HG03439 (cell line): ENCODE measurements at regions not wholly inside any gene's neighbourhood (a gene's known extent, or its start where the extent isn't known, plus 50 kb on each side); places are given as distances from the start of the nearest gene placed in this dataset.
"Not testable (repeated sequence)": the region's sequence is repeated elsewhere in the genome, so short reads cannot be mapped to it uniquely, and the experiment has no call there.

Source experiments
- ATAC-seq: cut with Tn5 transposase; IDR thresholded peaks from one replicate; pipeline ENCODE4 v1.9.1; 2021; ENCODE audit warnings: mild to moderate bottlenecking, moderate library complexity; ENCODE audit not compliant: unreplicated experiment

DNA sequence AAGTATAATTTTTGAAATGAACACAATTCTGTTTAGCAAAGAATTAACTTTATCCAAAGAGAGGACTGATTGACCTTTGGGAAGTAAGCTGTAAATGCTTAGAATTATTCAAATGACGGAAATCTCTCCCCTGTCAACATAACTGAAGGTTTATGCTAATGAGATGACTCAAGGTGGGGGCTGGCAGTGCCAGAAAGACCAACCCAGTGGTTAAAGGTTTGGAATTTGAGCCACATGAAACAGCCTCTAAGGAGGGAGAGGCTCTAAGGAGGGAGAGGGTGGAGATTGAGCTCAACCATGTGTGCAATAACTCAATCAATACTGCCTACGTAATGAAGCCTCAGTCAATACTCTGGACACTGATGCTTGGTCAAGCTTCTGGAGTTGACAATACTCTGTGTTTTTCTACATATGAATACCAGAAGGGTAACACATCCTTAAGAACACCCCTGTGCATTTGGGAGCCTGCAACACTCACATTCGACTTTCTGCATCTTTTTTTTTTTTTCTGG lies 123.4 kb upstream of the TENT5A start:
- ATAC-seq = no peak

- ATAC-seq = not testable (repeated sequence)
These were observed 117.4 kb upstream of the TENT5A start for GRCh38 chr6:81869749-81870508.

GRCh38 chr6:81865712-81866111 lies 113.2 kb upstream of the TENT5A start:
- ATAC-seq = no peak

DNA sequence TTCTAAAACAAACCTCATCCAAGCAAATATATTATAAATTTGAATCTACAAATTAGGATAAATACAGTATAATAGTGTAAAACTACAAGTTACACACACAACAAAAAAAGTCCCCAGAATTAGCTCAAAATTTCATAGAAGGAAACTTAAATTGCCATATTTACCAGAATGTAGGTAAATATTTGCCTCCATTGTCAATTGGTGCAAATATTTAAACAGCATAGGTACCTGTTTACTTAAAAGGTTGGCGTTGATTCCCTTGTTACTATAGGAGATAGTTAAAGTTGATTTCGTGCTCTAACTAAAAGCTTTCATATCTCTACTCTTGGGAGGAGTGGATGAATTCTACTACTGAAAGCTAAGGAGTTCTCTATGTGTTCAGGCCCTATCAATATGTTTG lies 111.6 kb upstream of the TENT5A start:
- ATAC-seq = no peak

DNA sequence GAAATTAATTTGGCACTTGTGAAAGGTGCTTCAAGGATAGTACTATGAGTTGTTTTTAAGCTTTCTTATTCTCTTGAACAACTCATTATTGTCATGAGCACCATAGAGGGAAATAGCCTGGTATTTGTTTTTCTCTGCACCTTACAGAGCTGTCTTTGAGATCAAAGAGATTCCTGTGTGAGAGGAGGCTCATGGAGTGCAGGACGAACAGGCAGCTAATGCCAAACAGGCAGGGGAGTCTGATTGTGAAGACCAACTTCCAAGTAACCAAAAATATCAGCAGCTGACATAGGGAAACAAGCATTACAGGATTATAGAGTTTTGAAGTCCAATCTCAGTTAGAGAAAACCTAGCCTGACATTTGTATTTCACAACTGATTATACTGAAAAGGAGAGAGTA lies 110.6 kb upstream of the TENT5A start:
- no peak for ATAC-seq

- no peak for ATAC-seq
These were observed 108.8 kb upstream of the TENT5A start for GRCh38 chr6:81861281-81861680.

- ATAC-seq = no peak
These were observed 107.4 kb upstream of the TENT5A start for GRCh38 chr6:81859884-81860283.

GRCh38 chr6:81857812-81858211 lies 105.3 kb upstream of the TENT5A start:
- ATAC-seq = no peak

DNA sequence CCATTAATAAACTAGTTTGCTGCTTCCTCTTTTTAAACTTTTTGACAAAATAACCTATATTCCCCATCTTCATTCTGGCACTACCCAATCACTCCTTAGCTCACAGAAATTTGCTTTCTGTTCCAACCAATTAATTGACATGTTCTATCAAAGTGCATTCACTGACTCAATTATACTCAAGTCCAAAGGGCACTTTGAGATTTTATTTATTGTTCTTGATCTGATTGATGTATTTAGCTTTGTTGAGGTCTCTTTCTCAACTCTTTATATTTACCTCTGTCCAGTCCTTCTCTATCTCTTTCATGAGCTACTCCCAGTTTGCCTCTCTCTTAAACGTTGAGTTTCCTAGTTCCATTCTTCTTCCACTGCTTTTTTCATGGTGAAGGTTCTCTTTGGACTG lies 104.4 kb upstream of the TENT5A start:
- ATAC-seq = no peak

- ATAC-seq = no peak
These were observed 102.0 kb upstream of the TENT5A start for GRCh38 chr6:81854474-81854873.

GRCh38 chr6:81853975-81854374 lies 101.5 kb upstream of the TENT5A start:
- ATAC-seq = no peak

DNA sequence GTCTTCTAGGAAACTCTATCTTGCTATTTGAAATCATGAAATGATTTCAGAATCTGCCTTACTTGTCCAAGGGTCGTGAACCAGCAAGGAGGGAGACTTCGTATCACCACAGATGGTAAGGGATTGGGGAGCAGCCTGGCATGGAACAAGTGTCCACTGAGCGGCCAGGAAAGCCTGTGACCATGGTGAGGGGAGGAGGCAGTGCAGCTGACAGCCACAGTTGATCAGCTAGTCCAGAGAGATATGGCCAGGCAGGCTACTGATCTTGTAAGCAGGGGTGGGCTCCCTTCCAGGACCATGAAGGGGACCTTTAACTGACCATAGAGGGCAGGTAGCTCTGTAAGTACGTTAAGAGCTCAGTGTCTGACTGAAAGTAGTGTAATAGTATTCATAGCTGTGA lies 96.8 kb upstream of the TENT5A start:
- ATAC-seq = no peak

DNA sequence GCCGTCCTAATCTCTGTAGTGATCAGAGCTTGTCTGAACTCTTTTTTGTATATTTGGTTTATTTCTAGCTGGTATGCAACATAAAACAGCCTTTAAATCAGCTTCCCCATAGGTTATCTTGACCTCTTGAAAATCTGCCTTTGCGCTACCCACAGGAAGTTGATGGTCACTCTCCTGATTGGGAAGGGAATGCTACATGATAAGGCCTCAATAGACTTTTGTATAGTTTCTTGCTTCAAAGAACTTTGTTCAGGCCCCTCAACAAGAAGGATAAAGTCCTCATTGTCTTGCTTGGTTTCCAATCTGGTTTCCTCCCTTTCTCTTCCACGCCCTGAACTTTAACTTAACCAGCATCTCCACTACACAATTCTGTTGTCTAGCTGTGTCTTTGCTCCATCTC lies 95.4 kb upstream of the TENT5A start:
- ATAC-seq = no peak

GRCh38 chr6:81844686-81845085 lies 92.2 kb upstream of the TENT5A start:
- no peak for ATAC-seq

DNA sequence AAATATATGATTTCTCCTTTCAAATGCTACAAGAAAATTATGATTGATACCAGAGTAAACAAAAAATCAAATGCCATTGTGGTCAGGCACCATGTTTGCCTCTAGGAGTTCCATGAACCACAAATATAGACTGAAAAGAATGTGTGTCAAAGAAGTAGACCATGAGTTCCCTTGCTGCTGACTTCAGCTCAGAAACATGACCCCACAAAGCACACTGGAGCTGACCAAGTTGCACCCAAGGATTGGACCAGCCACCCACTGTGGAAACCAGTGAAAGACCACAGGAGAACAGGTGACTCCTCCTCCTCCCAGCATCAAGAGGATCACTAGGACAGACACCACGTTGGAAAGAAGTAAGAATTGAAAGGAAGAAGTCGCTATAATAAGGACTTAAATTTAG lies 90.8 kb upstream of the TENT5A start:
- no peak for ATAC-seq

- ATAC-seq = no peak
These were observed 89.8 kb upstream of the TENT5A start for GRCh38 chr6:81842254-81842653.

DNA sequence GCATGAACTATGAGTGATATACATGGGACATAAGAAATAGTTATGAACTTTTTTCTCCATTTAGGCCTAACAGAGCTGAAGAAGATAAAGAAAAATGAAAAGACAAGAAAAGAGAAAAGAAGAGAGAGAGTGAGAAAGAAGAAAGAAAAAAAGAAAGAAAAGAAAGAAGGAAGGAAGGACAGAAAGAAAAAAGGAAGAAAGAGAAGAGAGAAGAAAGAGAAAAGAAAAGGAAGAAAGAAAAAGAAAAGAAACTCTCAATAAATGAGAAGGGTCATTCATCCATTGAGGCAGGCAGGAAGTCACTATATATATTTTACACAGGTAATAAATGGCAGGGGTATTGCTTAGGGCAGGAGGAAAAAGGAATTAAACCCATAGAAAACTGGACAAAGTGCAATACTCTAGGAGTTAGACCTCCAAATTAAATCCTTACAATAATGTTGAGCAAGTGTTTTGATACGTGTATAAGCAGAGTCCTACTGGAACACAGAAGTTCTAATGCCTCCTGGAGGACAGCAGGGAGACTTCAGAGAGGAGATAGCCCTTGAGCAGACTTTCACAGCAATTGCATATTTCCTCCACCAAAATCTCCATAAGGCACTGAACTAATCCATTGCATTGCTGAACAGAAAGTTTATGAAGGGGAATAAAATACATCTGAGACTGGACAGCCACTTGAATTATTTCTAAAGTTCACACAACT lies 86.4 kb upstream of the TENT5A start:
- no peak for ATAC-seq

- ATAC-seq = no peak
These were observed 85.5 kb upstream of the TENT5A start for GRCh38 chr6:81838031-81838430.

DNA sequence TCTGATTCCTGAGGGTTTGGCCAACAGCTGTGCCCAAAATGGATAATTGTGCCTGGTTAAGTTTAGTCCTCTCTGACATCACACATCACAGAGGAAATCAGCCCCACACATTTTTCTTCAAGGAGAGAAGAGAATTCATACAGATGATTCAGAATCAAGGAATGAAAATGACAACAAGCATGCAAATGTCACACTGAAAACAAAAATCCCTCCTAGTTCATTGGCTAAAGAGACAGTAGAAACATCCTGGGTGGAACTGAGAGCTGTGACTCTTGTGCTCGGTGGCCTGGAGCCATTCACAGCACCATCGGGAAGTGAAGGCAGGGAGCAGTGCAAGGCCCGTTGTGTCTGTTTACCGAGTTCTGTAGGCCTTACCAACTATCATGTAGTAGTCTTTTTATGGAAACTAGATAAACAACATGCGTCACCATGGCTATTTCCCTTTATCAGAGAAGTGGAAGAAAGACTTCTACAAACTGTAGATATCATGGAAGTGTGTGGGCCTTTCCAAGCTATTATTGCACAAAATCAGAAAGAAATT lies 81.7 kb upstream of the TENT5A start:
- no peak for ATAC-seq

DNA sequence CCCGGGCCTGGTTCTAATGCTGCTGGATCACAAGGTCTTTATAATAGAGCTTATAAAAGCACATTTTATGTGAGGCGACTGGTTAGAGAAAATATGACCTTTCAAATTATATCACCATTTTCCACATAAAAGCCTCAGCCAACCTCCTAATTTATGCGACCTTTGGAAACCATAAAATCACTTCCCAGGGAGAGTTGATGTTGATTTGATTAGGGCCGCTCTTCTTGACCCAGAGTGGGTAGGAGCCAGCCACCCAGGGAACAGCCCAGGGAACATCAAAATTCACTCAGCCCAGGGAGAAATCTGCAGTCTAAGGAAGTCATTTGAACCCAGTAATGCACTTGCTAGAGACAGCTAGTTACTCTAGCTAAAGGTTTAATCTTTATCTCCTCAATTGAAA lies 79.8 kb upstream of the TENT5A start:
- ATAC-seq = no peak

DNA sequence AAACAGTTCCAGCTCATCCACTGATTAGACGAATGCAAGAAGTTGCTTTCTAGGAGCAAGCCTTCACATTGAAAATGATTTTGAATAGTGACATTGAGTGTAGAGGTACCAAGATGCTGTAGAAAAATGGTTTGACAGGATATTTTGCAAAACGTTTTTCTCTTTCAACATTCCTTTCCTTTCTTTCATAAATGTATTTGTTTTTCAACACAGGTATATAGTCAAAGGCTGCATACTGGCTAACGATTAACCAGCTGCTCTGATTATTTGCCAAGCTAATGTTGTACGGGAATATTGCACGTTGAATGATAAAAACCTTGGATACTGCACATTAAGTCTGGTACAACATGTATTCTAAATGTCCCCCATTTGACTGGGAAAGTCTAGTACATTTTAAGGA lies 78.8 kb upstream of the TENT5A start:
- ATAC-seq = no peak

DNA sequence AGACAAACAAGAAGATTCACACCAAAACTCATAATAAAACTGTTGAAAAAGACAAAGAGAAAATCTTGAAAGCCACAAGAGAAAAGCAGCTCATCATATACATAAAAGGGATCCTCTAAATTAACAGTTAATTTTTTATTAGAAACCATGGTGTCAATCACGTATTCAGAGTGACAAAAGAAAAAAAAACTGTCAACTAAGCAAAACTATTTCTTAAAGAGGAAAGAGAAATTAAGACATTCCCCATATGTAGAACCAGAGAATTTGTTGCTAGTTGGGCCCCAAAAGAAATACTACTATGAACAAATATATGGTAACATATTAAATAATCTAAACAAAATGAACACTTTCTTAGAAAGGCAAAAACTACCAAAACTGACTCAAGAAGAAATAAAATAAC lies 74.3 kb upstream of the TENT5A start:
- ATAC-seq = no peak
